ENCODE measurements at regions not wholly inside any gene's neighbourhood (a gene's known extent, or its start where the extent isn't known, plus 50 kb on each side); places are given as distances from the start of the nearest gene placed in this dataset.

GRCh38 chr2:12971581-12972365 is 255.0 kb downstream of the TRIB2 start:
- TF ChIP-seq CTCF (IDR thresholded peaks at IDR 0.05; ENCODE audit: control extremely low read depth in 1 of 3, insufficient read depth in 1 of 3, low read depth in 1 of 3, low read length in 3 of 3) = no peak
- no peak for TF ChIP-seq ATF3 (IDR thresholded peaks at IDR 0.05; ENCODE audit: insufficient read depth, low read depth, low read length)
- no peak for TF ChIP-seq FOSL1 (IDR thresholded peaks at IDR 0.05; ENCODE audit: insufficient read depth, low read depth, low read length)
- no peak for TF ChIP-seq EZH2 (IDR thresholded peaks at IDR 0.05; ENCODE audit: low read depth, low read length, severe bottlenecking)
- no peak for TF ChIP-seq EP300 (IDR thresholded peaks at IDR 0.05; ENCODE audit: borderline replicate concordance in 1 of 2, low read depth in 2 of 2, low read length in 2 of 2)
- TF ChIP-seq CHD1 (IDR thresholded peaks at IDR 0.05; ENCODE audit: low read depth, low read length) = no peak
- TF ChIP-seq PHF8 (conservative IDR thresholded peaks at IDR 0.05; ENCODE audit: low read depth, low read length) = no peak
- TF ChIP-seq TCF12 (IDR thresholded peaks at IDR 0.05; ENCODE audit: low read depth, low read length) = no peak
- TF ChIP-seq POLR2AphosphoS5 (IDR thresholded peaks at IDR 0.05; ENCODE audit: low read depth, low read length) = no peak

Measured in H1 (cell line).